HepG2 (cell line): ENCODE measurements at regions not wholly inside any gene's neighbourhood (a gene's known extent, or its start where the extent isn't known, plus 50 kb on each side); places are given as distances from the start of the nearest gene placed in this dataset.

Experiments used
- CC2D1A ChIP-seq: sonication (generic); formaldehyde crosslinking; IDR thresholded peaks from 2 replicates; pipeline ENCODE4 v1.8.1; 2023; ENCODE audit warnings: mild to moderate bottlenecking, missing genetic modification reagents
- CEBPB ChIP-seq: IDR thresholded peaks from 2 replicates; pipeline ENCODE4 v1.6.1; 2011; ENCODE audit warnings: low read depth, low read length, improper control_type of control experiment, borderline replicate concordance
- CTCF ChIP-seq: sonication (generic); formaldehyde crosslinking; IDR thresholded peaks from 2 replicates; pipeline ENCODE4 v1.5.0; 2020; ENCODE audit warnings: mild to moderate bottlenecking, missing genetic modification reagents, moderate library complexity
- E2F1 ChIP-seq: sonication (generic); formaldehyde crosslinking; IDR thresholded peaks from 2 replicates; pipeline ENCODE4 v1.5.0; 2020; ENCODE audit warnings: missing genetic modification reagents
- EP300 ChIP-seq, 3 experiments: sonication (generic) in 1 of 3; formaldehyde crosslinking in 1 of 3; IDR thresholded peaks; 2 replicates each; pipeline versions ENCODE4 v1.5.1 to v1.6.1; 2011 to 2020; ENCODE audit warnings: low read depth in 2 of 3, low read length in 2 of 3, borderline replicate concordance in 1 of 3, improper control_type of control experiment in 1 of 3, mild to moderate bottlenecking in 1 of 3, missing genetic modification reagents in 1 of 3, moderate library complexity in 1 of 3
- POLR2AphosphoS5 ChIP-seq: IDR thresholded peaks from 2 replicates; pipeline ENCODE4 v1.6.1; 2012; ENCODE audit warnings: low read depth, low read length
- RXRA ChIP-seq: sonication (generic); formaldehyde crosslinking; IDR thresholded peaks from 2 replicates; pipeline ENCODE4 v1.5.1; 2020; ENCODE audit warnings: missing genetic modification reagents
- ZKSCAN5 ChIP-seq: sonication (generic); formaldehyde crosslinking; IDR thresholded peaks from 2 replicates; pipeline ENCODE4 v1.5.1; 2020; ENCODE audit warnings: mild to moderate bottlenecking, missing genetic modification reagents
- ZNF513 ChIP-seq: sonication (generic); formaldehyde crosslinking; conservative IDR thresholded peaks from 2 replicates; pipeline ENCODE4 v1.5.0; 2020; ENCODE audit warnings: missing genetic modification reagents

GRCh38 chr18:73696698-73697097 is 450.9 kb downstream of the FBXO15 start:
- TF ChIP-seq E2F1 (CRISPR knock-in tag) (no peak), EP300 (IDR thresholded peaks at IDR 0.05; ENCODE audit: low read depth in 2 of 2, low read length in 2 of 2) (no peak), EP300 (CRISPR knock-in tag; IDR thresholded peaks at IDR 0.05; ENCODE audit: borderline replicate concordance) (no peak), CEBPB (no peak), RXRA (CRISPR knock-in tag) (no peak), CTCF (CRISPR knock-in tag) (no peak), CC2D1A (CRISPR knock-in tag) (no peak), ZKSCAN5 (CRISPR knock-in tag) (no peak), POLR2AphosphoS5 (no peak), ZNF513 (CRISPR knock-in tag) (no peak)
